ENCODE measurements at regions not wholly inside any gene's neighbourhood (a gene's known extent, or its start where the extent isn't known, plus 50 kb on each side); places are given as distances from the start of the nearest gene placed in this dataset.

GRCh38 chr6:2296781-2297180 lies 51.4 kb upstream of the GMDS start:
- in situ Hi-C loops (cut with HindIII; ENCODE audit: low pct_unique_long_range_greater_than_20kb, low sequenced_read_pairs) = no loop called here
- CTCF ChIA-PET = interaction anchor here (0.6 kb wide), 1 partner anchor 687 kb away, joined by 3 read pairs; no protein-coding TSS in a partner anchor

More at GRCh38 chr6:2296781-2297180, 51.4 kb upstream of the GMDS start:
- POLR2A ChIA-PET = interaction anchor here (0.7 kb wide), 1 partner anchor 127 kb away, joined by 6 read pairs; no protein-coding TSS in a partner anchor
- no peaks in the 10 kb centered on the region for H3K4me1 ChIP-seq (ENCODE audit: control insufficient read depth, insufficient read depth, low read length)
- no peaks in the 10 kb centered on the region for H3K9me3 ChIP-seq (ENCODE audit: control insufficient read depth, insufficient read depth, low read depth, low read length)
- no TSS peak for BruUV-seq (replicated peaks)
- ATAC-seq (no peak), DNase-seq (ENCODE audit: low read depth, low spot score) (no peak)
- TF ChIP-seq REST (IDR thresholded peaks at IDR 0.05; ENCODE audit: insufficient read depth in 1 of 2, low read depth in 2 of 2, low read length in 1 of 2) (no peak), POLR2AphosphoS5 (IDR thresholded peaks at IDR 0.05; ENCODE audit: low read depth, low read length) (no peak), CTCF (IDR thresholded peaks at IDR 0.05) (no peak), SIN3A (IDR thresholded peaks at IDR 0.05; ENCODE audit: borderline replicate concordance, insufficient read depth, low read depth, low read length) (no peak), TCF7L2 (IDR thresholded peaks at IDR 0.05; ENCODE audit: low read depth, low read length) (no peak)
- H3K27ac ChIP-seq (ENCODE audit: low read length) = no peak overlapping the region
- H3K27me3 ChIP-seq (ENCODE audit: control insufficient read depth, insufficient read depth, low read length) = no peaks in the 10 kb centered on the region
- intact Hi-C loops (cut with micrococcal nuclease; ENCODE audit: unreplicated experiment) = no loop called here
- no peaks in the 10 kb centered on the region for H3K36me3 ChIP-seq (ENCODE audit: control insufficient read depth, insufficient read depth, low read length)
- H3K4me3 ChIP-seq (ENCODE audit: low read depth in 2 of 2, low read length in 2 of 2) = no peak overlapping the region

All from Panc1 (cell line).